HK-2 (cell line): ENCODE measurements at regions not wholly inside any gene's neighbourhood (a gene's known extent, or its start where the extent isn't known, plus 50 kb on each side); places are given as distances from the start of the nearest gene placed in this dataset.
"Not testable (repeated sequence)": the region's sequence is repeated elsewhere in the genome, so short reads cannot be mapped to it uniquely, and the experiment has no call there.

Source experiments
- DNase-seq: peaks from one replicate; pipeline ENCODE4 v3.0.0-alpha.2; 2018; ENCODE audit not compliant: unreplicated experiment

DNA sequence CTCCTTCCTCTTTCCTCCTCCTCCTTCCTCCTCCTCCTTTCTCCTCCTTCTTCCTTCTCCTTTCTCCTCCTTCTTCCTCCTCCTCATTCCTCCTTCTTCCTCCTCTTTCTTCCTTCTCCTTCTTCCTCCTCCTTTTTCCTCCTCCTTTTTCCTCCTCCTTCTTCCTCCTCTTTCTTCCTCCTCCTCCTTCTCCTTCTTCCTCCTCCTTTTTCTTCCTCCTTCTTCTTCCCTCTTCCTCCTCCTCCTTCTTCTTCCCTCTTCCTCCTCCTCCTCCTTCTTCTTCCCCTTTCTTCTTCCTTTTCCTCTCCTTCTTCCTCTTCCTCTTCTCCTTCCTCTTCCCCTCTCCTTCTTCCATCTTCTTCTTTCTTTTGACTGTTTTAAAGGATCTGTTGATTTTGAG lies 538.8 kb downstream of the TMEM38B start:
- no peak for DNase-seq

DNA sequence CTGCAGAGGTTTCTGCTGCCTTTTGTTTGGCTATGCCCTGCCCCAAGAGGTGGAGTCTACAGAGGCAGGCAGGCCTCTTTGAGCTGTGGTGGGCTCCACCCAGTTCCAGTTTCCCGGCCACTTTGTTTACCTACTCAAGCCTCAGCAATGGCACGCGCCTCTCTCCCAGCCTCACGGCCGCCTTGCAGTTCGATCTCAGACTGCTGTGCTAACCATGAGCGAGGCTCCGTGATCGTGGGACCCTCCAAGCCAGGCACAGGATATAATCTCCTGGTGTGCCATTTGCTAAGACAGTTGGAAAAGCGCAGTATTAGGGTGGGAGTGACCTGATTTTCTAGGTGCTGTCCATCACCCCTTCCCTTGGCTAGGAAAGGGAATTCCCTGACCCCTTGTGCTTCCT lies 566.6 kb downstream of the TMEM38B start:
- DNase-seq = not testable (repeated sequence)

DNA sequence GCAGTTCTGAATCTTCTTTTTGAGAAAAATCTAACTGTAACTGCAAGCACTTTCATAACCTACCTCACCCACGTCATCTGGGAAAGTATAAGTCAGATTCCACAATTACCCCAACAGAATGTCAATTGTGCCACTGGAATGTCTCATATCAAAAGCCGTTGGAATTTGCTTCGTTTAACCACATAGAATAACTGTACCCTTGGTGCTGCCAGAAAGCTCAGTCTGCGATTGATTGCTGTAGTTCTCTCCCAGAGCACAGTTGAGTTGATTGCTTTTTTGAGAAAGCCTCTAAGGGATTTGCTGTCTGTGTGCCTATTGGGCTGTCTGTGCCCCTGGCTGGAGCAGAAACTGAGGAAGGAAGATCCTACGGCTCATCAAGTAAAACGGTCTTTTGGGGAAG lies 583.6 kb downstream of the TMEM38B start:
- no peak for DNase-seq

DNA sequence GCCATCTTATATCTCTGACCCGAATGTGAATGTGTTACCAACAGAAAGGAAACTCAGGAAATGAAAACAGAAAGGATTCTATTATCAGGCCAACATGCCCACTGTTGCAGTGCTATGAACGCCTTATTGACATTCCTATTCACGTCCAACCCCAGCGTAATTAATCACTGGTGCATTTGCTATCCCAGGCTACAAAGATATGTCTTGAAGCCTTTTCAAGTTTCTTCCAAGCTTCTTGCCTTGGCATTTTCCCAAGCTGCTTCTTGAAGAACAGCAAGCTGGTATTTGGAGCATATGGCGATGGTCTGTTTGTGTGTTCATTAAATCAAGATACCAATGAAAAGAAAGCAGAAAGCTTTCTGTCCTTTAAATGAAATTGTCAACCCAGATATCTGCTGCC lies 579.2 kb upstream of the ZNF462 start:
- no peak for DNase-seq

DNA sequence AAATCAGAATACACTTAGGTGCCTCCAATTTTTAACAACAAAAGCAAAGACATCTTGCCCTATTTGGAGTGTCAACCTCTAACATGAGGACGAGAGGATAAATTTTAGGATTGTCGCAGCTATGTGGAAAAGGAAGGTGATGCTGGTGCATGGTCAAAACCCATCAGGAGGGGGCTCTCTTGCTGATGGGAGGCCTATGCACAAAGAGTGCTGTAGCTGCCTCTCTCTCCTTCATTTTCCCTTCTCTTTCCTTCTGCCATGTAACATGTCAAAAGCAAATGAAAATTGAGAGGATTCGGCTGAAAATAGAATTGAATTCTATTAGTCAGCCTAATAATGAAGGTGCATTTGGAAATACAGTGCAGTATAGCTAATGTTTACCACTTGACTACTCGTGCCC lies 578.7 kb upstream of the ZNF462 start:
- DNase-seq = no peak

DNA sequence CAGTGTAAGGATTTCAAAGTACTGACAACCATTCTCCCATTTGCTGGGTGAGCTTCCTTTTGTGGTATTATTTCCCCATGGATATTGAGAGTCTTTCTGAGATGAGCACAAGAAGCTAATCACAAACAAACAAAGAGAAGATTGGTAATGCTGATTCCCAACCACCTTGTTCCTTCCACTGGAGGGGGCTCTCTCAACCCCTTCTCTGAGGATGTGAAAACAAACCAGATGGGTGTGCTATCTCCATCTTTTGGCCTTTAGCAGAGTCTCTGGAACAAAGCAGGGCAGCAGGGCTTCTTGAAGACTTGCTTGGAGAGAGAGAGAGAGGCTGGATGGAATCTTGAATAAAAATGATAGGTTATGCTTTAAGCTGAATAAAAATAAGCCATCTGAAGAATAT lies 576.7 kb upstream of the ZNF462 start:
- DNase-seq = no peak

DNA sequence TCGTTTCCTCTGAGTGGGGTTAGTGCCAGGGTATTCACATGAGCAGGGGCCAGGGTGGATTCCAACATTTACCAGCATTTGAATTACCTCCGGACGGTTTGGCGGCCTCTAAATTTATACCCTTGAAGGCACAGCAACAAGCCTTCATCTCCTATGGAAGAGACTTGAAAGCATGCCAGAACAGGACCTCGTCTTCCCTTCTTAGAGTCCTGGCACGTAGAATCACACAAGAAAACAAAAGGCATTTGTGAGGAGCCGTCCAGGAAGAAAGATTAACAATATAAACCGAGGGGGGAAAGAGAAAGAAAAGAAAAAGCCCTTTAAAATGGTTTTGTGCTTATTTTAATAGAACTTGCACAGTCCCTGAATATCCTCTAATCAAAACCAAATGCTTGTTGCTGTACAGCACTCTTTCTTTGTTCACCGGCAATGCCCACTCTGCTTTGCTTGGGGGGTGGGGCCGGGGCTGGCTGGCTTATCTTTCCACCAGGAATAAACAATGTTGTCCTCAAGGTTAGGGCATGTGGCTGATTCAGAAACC lies 575.8 kb upstream of the ZNF462 start:
- no peak for DNase-seq

DNA sequence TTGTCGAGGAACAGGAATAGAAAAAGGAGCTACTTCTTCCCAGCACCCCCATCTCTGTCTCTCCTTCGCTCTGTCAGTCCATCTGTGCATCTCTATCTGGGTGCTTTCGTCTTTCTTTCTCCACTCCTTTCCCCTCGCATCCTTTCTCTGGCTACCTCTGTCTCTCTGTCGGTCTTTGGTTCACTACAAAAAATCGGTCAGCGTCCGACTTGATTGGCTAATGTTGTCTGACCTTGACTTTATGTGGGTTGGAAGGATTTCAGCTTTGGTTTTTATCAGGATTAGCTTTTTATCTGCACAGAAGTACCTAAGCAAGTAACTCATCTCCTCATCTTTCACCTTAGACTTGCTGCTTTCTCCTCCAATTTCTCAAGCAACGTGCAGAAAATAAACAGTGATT lies 575.2 kb upstream of the ZNF462 start:
- DNase-seq = no peak

DNA sequence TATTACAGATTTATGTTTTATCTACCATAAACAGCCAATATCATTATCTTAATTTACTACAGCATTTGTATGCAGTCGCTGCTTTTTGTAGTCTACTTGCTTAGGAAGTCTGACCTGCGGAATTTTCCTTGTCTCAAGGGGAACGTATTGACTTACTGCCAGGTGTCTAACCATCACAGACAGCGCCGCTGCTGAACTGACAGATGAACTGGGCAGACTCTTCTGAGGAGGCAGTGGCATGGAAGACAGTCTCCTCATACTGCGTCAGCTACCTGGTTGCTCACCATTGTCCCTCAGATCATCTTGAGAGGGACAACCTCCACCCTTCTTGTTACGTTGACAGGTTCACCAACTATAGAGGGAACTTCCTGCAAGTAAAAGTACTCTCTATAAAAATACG lies 574.3 kb upstream of the ZNF462 start:
- no peak for DNase-seq

DNA sequence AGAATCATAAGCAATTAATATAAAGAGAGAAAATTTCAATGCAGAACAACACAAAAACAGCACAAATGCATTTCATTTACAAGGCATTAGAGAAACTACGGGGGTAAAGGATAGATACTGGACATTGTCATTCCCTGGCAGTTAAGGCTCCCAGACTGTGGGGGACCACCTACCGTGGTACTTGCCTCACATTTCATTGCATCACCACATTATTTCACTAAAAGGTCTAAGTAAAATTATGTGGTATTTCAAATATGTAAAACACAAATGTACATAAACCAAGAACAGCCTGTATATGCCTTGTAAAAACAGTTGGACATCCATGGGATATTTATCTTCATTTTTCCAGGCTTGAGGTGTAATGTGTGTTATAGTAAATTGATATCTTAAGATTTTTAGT lies 571.2 kb upstream of the ZNF462 start:
- no peak for DNase-seq

DNA sequence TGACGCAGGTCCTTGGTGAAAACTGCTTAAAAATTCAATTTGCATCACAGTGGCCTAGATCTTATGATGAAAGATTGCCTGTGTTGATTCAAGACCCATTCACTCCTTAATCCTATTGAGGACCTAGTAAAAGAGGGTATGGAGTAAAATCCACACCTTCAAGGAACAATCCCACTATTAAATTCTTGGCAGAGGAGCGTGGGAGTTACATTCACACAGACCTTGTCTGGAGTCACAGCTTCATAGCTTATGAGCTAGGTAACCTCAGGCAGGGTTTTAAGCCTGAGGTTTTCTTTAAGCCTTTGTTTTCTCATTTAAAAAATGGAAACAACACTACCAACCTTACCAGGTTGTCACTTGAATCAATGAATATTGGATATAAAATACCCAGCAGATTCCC lies 566.5 kb upstream of the ZNF462 start:
- DNase-seq = no peak

DNA sequence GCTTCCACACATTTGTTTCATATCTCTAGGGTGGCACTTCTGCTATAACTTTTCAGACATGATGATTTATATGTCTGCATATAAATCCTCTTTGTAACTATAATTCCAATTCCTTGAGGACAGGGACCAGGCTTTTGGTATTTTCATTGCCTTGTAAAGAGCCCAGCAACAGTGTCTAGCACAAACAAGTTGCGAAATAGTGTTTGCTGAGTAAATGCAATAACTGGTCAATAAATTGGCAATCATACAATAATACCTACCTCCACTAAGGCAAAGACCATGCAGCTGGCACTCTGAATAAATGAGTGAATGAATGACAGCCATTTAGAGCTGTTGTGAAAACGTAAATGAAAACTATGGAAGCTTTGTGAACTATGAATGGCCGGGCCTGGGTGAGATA lies 564.0 kb upstream of the ZNF462 start:
- DNase-seq = no peak

DNA sequence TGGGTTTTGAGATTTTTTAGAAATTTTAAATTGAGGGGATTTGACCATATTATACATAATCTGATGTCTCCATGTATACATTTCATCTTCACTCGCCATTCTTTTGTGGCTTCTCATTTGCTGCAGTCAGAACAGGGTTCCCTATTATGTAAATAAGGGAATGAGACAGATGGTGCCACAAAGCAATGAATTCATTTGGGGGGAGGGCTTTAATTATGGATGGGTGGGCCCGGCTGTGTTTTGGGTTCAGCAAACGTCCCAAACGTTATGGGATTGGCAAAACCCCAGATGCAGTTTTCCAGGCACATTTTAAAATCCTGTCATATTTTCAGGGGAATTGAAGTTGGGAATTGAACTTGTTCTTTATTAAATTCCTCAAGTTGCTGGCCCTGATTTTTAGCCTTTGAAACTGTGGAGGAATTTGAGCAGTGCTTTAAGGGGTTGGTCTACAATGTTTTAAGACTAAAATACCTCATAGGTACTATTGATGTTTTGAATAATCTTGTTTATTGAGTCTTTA lies 558.5 kb upstream of the ZNF462 start:
- DNase-seq = no peak

DNA sequence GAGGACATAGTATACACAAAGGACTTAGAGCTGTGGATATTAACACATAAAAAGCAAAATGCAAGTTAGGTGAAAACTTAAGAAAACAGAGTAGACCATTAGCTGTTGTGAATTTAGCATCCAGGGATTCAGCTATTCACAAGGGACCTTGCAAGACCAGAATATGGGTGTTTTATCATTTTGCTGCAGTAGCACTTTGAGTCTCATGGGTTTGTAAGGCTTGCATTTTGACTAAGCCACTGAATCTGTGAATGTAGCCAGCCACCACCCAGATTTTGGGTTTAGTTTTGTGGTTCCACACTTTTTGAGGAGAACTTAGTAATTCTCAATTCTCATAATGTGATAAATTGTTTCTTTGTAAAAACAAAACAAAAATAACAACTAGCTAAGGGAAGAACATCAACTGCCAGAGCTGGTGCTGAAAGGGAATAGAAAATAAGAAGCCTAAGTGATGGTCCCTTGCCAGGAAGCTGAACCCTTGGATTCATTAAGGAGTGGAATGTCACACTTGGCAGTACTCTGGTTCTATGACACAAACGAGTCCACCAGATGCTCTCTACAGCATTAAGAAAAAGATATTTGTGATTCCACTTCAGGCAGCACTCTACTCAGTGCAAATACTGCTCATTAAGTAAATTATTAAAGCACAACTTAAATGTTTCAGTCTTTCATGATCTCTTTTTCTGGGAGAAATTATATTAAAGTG lies 557.4 kb upstream of the ZNF462 start:
- no peak for DNase-seq

DNA sequence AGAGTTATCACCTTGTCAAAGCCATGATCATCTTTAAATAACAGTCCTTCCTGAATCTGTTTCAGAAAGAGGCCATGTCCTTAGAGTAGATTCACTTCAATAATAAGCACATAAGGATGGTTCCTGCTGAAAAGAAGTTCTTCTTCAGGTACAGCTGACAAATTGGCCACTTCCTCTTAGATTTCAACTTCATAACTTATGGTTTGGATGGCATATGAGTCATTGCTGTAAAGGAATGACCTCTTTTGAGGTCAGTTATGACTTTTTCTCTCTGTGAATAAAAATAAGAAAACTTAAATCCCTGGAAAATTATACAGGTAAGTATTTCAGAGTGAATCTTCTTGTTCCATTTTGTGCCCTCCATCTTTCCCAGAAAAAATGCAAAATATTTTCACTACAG lies 555.3 kb upstream of the ZNF462 start:
- DNase-seq = no peak

DNA sequence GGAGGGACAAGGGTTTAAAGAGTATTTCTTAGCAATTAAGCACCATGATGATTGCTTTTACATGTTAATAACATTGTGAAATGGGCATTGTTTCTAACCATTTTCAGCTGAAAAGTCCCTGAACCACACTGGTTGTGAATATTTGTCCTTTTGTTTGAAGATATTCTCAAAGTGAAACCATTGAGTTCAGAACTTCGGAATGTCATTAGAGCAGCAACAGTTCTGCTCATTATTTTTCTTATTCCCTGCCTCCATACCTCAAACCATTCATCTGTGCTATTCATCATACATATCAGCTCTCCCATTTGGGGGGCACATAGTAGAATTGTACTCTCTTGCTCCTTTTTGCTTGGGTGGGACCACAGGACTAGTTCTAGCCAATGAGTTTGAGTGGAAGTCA lies 553.0 kb upstream of the ZNF462 start:
- DNase-seq = no peak

DNA sequence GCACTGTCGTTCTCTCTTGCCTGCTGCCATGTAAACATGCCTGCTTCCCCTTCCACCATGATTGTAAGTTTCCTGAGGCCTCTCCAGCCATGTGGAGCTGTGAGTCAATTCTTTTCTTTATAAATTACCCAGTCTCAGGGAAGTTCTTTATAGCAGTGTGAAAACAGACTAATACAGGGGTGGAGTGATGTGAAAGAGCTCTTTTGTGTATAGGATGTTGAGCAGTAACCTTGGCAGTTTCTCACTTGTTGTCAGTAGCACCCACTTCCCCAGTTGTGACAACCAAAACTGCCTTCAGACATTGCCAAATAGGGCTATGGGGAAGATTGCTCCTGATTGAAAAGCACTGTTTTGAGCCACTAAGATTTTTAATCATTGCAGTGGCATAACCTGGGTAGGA lies 552.2 kb upstream of the ZNF462 start:
- no peak for DNase-seq

DNA sequence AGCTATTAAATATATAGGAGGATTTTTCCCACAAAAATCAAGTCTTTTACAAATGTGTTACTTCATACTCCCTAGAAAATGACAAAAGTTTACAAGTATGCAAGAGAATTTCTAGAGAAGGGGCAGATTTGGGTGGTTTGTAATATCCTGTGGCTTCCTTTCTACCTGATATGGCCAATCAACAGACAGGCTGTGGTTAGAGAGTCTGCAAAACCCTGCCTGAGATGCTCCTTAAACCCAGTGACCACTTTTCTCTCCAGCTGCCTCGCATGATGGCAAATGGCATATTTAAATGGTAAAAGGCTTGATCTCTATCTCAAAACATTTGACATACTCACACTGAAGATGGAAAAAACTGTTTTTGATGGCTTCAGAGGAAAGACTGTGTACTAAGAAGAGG lies 550.1 kb upstream of the ZNF462 start:
- no peak for DNase-seq

DNA sequence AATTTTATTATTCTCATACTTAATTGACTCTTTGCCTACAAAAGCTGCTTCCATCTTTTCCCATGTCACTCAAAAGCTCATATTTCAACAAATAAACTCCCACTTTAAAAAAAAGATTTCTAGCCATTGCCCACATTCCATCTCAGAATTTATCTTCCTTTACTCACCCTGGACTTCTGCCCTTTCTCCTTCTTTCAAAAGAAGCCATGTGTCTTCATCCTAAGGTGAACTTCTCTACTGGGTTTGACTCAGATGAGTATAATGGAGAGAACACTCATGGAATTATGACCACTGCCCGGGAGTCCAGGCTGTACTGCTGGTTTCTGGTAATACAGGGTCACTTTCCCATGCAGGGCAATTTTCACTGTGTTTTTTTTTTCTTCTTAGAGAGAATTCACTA lies 548.5 kb upstream of the ZNF462 start:
- no peak for DNase-seq

DNA sequence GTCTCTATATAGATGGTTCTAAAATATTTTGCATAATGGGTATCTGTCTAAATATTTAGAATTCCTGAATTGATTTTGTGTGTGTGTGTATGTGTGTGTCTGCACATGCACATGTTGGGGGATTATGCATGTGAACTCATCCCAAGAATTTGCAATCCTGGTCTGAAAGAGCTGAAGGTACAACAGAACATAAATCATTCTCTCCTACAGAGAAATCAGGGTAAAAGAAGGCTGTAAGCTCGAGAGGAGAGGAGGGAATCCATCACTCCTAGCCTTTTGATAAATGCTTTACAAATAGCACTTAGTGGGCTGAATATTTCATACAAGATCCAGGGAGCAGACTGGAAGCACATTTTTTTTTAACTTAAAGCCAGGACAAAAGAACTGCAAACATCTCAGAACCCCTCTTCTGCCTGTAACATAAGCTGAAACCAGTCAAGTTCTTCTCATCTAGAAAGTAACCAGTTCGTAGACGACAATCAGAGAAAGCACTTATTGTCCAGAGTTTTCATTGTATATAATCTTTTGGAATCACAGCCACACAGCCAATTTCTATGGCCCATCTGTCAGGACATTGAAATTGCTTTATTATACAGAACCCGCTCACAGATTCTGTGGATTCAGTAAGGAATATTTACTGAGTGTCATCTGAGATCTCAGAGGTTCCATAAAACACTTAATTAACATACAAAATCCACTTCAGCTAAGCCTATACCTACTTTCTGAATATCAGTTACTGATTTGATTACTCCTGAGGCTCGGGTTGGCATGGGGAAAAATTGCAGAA lies 541.4 kb upstream of the ZNF462 start:
- no peak for DNase-seq

DNA sequence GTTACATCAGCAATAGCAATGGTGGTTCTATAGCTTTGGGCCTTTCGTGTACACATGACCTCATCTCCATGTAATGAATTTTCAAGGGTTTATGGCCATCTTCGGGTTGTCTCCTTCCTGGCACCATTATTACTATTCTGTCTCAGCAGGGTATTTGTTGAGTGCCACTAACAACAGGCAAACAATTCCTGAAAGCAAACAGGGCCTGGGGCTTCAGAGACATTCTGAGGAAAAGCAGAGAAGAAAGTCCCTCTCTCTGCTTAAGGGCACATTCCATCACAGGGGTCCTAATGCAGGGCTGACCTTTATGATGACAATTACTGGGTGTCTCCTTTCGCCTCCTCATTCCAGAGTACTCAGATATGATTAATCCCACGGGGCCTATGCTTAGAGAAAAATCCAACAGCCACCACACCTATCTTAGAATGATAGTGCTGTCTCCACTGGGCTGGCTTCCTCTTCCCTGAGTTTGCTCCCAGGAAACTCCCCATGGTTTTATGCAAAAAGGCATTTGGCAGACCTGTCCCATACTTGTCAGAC lies 540.2 kb upstream of the ZNF462 start:
- DNase-seq = no peak

DNA sequence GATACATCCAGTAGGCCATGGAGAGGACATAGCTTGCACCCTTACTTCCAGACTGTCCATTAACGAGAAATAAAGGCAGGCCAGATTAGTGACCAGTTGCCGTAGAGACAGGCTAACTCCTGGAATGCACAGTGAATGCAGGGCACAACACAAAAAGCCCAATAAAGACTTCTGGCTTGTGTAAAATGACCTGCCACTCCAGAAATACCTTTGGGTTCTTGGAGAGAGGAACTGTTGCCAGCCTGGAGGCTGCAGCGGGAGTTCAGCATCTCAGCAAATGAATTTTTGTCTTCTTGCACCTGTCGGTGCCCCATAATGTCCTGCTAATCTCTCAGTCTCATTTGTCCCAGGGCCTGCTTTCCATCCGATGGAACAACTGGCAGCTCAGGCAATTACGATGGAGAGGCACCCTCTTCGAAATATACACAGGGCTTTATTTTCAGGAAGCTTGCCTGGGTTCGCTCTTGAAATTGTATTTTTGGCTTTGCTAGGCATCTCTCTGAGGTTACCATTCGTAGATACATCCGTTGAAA lies 538.8 kb upstream of the ZNF462 start:
- no peak for DNase-seq
